K562 (cell line): ENCODE measurements at regions not wholly inside any gene's neighbourhood (a gene's known extent, or its start where the extent isn't known, plus 50 kb on each side); places are given as distances from the start of the nearest gene placed in this dataset.
A peak's percentile ranks its signal among the peaks of the same experiment; 100 is the strongest.

Source experiments
- ATAC-seq: fragments of 200-7000 bp; cut with Tn5 transposase; 3 replicates; pipeline ENCODE4 v1.9.1; 2020; ENCODE audit warnings: moderate library complexity
- BruUV-seq: library from RNA; stranded (reverse); fragments of 400-500 nt; replicated peaks from 2 replicates; lab custom pipeline; 2021; lab: Mats Ljungman, UMichigan
- CTCF ChIA-PET: fragments of 300-600 bp; formaldehyde crosslinking; extraction: SDS; loops from one replicate; lab custom pipeline; 2021; ENCODE audit warnings: low intra/inter-chr PET ratio; lab: Yijun Ruan, JAX
- POLR2A ChIA-PET: fragments of 300-600, 350-650 bp; sonication (Branson Sonifier 250); formaldehyde crosslinking; extraction: SDS; loops from one replicate; lab custom pipeline; 2021; ENCODE audit warnings: antibody characterized with exemption, inconsistent platforms; lab: Yijun Ruan, JAX
- DNase-seq, 4 experiments: peaks; one replicate each; pipeline versions ENCODE4 v3.0.0 to v3.0.0-alpha.2; 2011 to 2018; ENCODE audit warnings: low spot score in 3 of 4, mixed read lengths in 3 of 4; ENCODE audit errors: extremely low read depth in 1 of 4
- FAIRE-seq: peaks from 2 replicates; lab custom pipeline; 2011; peaks lifted over from hg19 to GRCh38; lab: Jason Lieb, UNC
- H2AFZ ChIP-seq: 2 replicates; pipeline ENCODE4 v1.6.0; 2011; ENCODE audit warnings: low read depth, low read length, control low read depth, inconsistent platforms
- H3K27ac ChIP-seq: fragments of 200-600 bp; 3 replicates; pipeline ENCODE4 v1.8.0; 2011; ENCODE audit warnings: low read depth, mild to moderate bottlenecking, control low read depth, inconsistent platforms, low read length, moderate library complexity, mixed read lengths; ENCODE audit errors: extremely low read depth
- H3K27me3 ChIP-seq, 2 experiments: fragments of 300-600 bp in 1 of 2; 2 replicates in 1 of 2; 3 replicates in 1 of 2; pipeline versions ENCODE4 v1.6.0 to v1.8.0; 2011; ENCODE audit warnings: inconsistent platforms in 2 of 2, low read length in 2 of 2, mild to moderate bottlenecking in 1 of 2, mixed read lengths in 1 of 2, moderate library complexity in 1 of 2; ENCODE audit not compliant: control insufficient read depth in 2 of 2, insufficient read depth in 2 of 2
- H3K36me3 ChIP-seq: fragments of 300-600 bp; 3 replicates; pipeline ENCODE4 v1.8.0; 2011; ENCODE audit warnings: mild to moderate bottlenecking, low read length, inconsistent platforms; ENCODE audit not compliant: control insufficient read depth, insufficient read depth
- H3K4me1 ChIP-seq, 2 experiments: fragments of 200-600 bp in 1 of 2; replicated peaks in 1 of 2; 2 replicates in 1 of 2; 3 replicates in 1 of 2; pipeline versions ENCODE4 v1.5.1 to v1.8.0; 2011; ENCODE audit warnings: inconsistent platforms in 2 of 2, low read length in 2 of 2, mild to moderate bottlenecking in 1 of 2, mixed read lengths in 1 of 2, moderate library complexity in 1 of 2; ENCODE audit not compliant: control insufficient read depth in 2 of 2, insufficient read depth in 2 of 2
- H3K4me2 ChIP-seq: 2 replicates; pipeline ENCODE4 v1.6.1; 2011; ENCODE audit warnings: low read length, control low read depth, inconsistent platforms, mixed read lengths; ENCODE audit not compliant: insufficient read depth
- H3K4me3 ChIP-seq: fragments of 200-600 bp; sonication (generic), shearing (Covaris generic); 2 replicates; pipeline ENCODE4 v1.5.1; 2016; ENCODE audit warnings: control low read depth, inconsistent platforms
- H3K79me2 ChIP-seq: fragments of 200-600 bp; 3 replicates; pipeline ENCODE4 v1.8.0; 2011; ENCODE audit warnings: low read length, inconsistent platforms; ENCODE audit not compliant: control insufficient read depth, insufficient read depth
- H3K9ac ChIP-seq, 2 experiments: 2 replicates each; pipeline versions ENCODE4 v1.6.0 to v1.6.1; 2011; ENCODE audit warnings: low read depth in 2 of 2, low read length in 2 of 2, control low read depth in 1 of 2, inconsistent platforms in 1 of 2, mild to moderate bottlenecking in 1 of 2, mixed read lengths in 1 of 2; ENCODE audit not compliant: insufficient read depth in 1 of 2
- H3K9me1 ChIP-seq: one replicate; pipeline ENCODE4 v1.6.0; 2011; ENCODE audit warnings: inconsistent platforms, mild to moderate bottlenecking, low read length, moderate library complexity; ENCODE audit not compliant: control insufficient read depth, insufficient read depth
- H3K9me3 ChIP-seq: replicated peaks from 2 replicates; pipeline ENCODE4 v1.5.1; 2011; ENCODE audit warnings: low read depth, low read length, inconsistent platforms; ENCODE audit not compliant: control insufficient read depth, insufficient read depth
- H4K20me1 ChIP-seq: replicated peaks from 2 replicates; pipeline ENCODE4 v1.6.1; 2011; ENCODE audit warnings: low read length, inconsistent platforms, mixed read lengths; ENCODE audit not compliant: control insufficient read depth, insufficient read depth
- CHD2 ChIP-seq: IDR thresholded peaks from 2 replicates; pipeline ENCODE4 v1.6.1; 2011; ENCODE audit warnings: low read depth, low read length
- CTCF ChIP-seq, 3 experiments: IDR thresholded peaks in 2 of 3; conservative IDR thresholded peaks in 1 of 3; 2 replicates each; pipeline ENCODE4 v1.5.1; 2011 to 2012; ENCODE audit warnings: low read length in 3 of 3, mild to moderate bottlenecking in 3 of 3, control low read depth in 2 of 3, improper control_type of control experiment in 1 of 3, inconsistent platforms in 1 of 3, low read depth in 1 of 3, mixed read lengths in 1 of 3, moderate library complexity in 1 of 3; ENCODE audit not compliant: insufficient read depth in 2 of 3
- ESRRA ChIP-seq: fragments of 450-650 bp; IDR thresholded peaks from 2 replicates; pipeline ENCODE4 v1.6.1; 2014; ENCODE audit warnings: low read depth, mild to moderate bottlenecking, moderate library complexity, borderline replicate concordance
- ETV1 ChIP-seq: fragments of 450-650 bp; conservative IDR thresholded peaks from 2 replicates; pipeline ENCODE4 v1.6.1; 2016; ENCODE audit warnings: missing genetic modification characterization, control low read depth, low read depth, missing compliant biosample characterization
- FUS ChIP-seq: fragments of 200-400 bp; formaldehyde crosslinking; optimal IDR thresholded peaks from 2 replicates; pipeline ENCODE3; 2017; ENCODE audit warnings: low read depth, low read length
- HDAC6 ChIP-seq: IDR thresholded peaks from 2 replicates; pipeline ENCODE4 v1.6.1; 2012; ENCODE audit warnings: low read depth, mild to moderate bottlenecking, control low read depth, inconsistent platforms, low read length, moderate library complexity
- MECOM ChIP-seq: fragments of 250-450 bp; sonication (Bioruptor Pico); IDR thresholded peaks from 2 replicates; pipeline ENCODE4 v1.8.0; 2022; ENCODE audit warnings: inconsistent platforms
- NFE2 ChIP-seq: IDR thresholded peaks from 2 replicates; pipeline ENCODE4 v1.6.1; 2014; ENCODE audit warnings: antibody characterized with exemption, low read depth
- PHF21A ChIP-seq: fragments of 450-650 bp; IDR thresholded peaks from 2 replicates; pipeline ENCODE4 v1.6.1; 2017; ENCODE audit warnings: low read depth, borderline replicate concordance
- PRMT5 ChIP-seq: sonication (generic); formaldehyde crosslinking; IDR thresholded peaks from 2 replicates; pipeline ENCODE4 v1.5.0; 2020; ENCODE audit warnings: missing genetic modification reagents
- RBM22 ChIP-seq: fragments of 200-400 bp; formaldehyde crosslinking; IDR thresholded peaks from 2 replicates; pipeline ENCODE4 v1.6.1; 2018; ENCODE audit warnings: low read length, low read depth; ENCODE audit not compliant: poor library complexity, severe bottlenecking
- RHOXF2B ChIP-seq: fragments of 250-450 bp; sonication (Bioruptor Pico); conservative IDR thresholded peaks from 2 replicates; pipeline ENCODE4 v1.5.1; 2021
- RUNX1 ChIP-seq: sonication (generic); IDR thresholded peaks from 2 replicates; pipeline ENCODE4 v1.6.1; 2016; ENCODE audit warnings: antibody characterized with exemption, low read depth
- SIX5 ChIP-seq, 2 experiments: IDR thresholded peaks; 2 replicates each; pipeline ENCODE4 v1.6.1; 2011; ENCODE audit warnings: low read length in 2 of 2, borderline replicate concordance in 1 of 2, low read depth in 1 of 2, mild to moderate bottlenecking in 1 of 2, moderate library complexity in 1 of 2; ENCODE audit not compliant: insufficient read depth in 1 of 2
- TAL1 ChIP-seq: fragments of 450-650 bp; IDR thresholded peaks from 2 replicates; pipeline ENCODE4 v1.6.1; 2016; ENCODE audit warnings: mild to moderate bottlenecking
- TGIF2 ChIP-seq: sonication (generic); formaldehyde crosslinking; IDR thresholded peaks from 2 replicates; pipeline ENCODE4 v1.8.1; 2022; ENCODE audit warnings: mild to moderate bottlenecking, missing genetic modification reagents, moderate library complexity
- ZNF124 ChIP-seq: sonication (generic); formaldehyde crosslinking; IDR thresholded peaks from 2 replicates; pipeline ENCODE4 v1.8.1; 2022; ENCODE audit warnings: missing genetic modification reagents
- ZNF239 ChIP-seq: fragments of 250-450 bp; sonication (Bioruptor Pico); IDR thresholded peaks from 2 replicates; pipeline ENCODE4 v1.4.0; 2020; ENCODE audit warnings: mild to moderate bottlenecking
- ZNF668 ChIP-seq: fragments of 250-450 bp; sonication (Bioruptor Pico); IDR thresholded peaks from 2 replicates; pipeline ENCODE4 v1.8.0; 2022; ENCODE audit warnings: mild to moderate bottlenecking, inconsistent platforms
- WGBS: fragments of 100-300 bp; shearing (Covaris generic); methylation state at CpG from one replicate; pipeline ENCODE4 v1.1.6; 2016; ENCODE audit warnings: low coverage, mixed read lengths; ENCODE audit not compliant: insufficient coverage; ENCODE audit errors: missing lambda C conversion rate; 5-methylcytosine and 5-hydroxymethylcytosine counted together
- in situ Hi-C: fragments of 300-500 bp; cut with MboI; formaldehyde crosslinking; loops from 4 replicates; pipeline ENCODE4 v1.15.0; 2018; ENCODE audit warnings: inconsistent platforms, mixed read lengths
- intact Hi-C: fragments of 100-400 bp; cut with micrococcal nuclease; formaldehyde crosslinking; loops from 2 replicates; pipeline ENCODE4 v1.14.2; 2022

GRCh38 chr1:30569384-30569783, 154.0 kb downstream of the MATN1 start:
- H3K9ac ChIP-seq, result no peak overlapping the region
- ATAC-seq (no peak), FAIRE-seq (peak; percentile 42), DNase-seq (peak in 2 of 4 experiments; percentile 26 to 29)
- no peaks in the 10 kb centered on the region for H3K9me1 ChIP-seq
- ChIA-PET POLR2A (no interaction called here), CTCF (no interaction called here)
- 0% methylated on average over 3 of the region's 3 CpGs for WGBS
- H3K4me3 ChIP-seq, result no peak overlapping the region
- no peaks in the 10 kb centered on the region for H3K79me2 ChIP-seq
- no peaks in the 10 kb centered on the region for H3K36me3 ChIP-seq
- TF ChIP-seq CTCF (IDR thresholded peaks at IDR 0.05 in 2 of 3, conservative IDR thresholded peaks at IDR 0.05 in 1 of 3; ENCODE audit: insufficient read depth in 2 of 3, low read depth in 1 of 3, low read length in 3 of 3) (0 out of 6 replicates have a peak, but pooled peaks of 1 of the 3 experiments have one; percentile 30), ETV1 (tag) (no peak)
- H2AFZ ChIP-seq, result no peak overlapping the region
- H3K27me3 ChIP-seq, result peaks cover 0 to 3% of the 10 kb centered on the region in 2 experiments; a peak in 1 of 5 replicates
- no TSS peak for BruUV-seq
- peaks cover 4% of the 10 kb centered on the region; the same call in 1 of the 2 replicates for H4K20me1 ChIP-seq
- intact Hi-C loops (no loop called here), in situ Hi-C loops (no loop called here)
- H3K4me1 ChIP-seq, result no peaks in the 10 kb centered on the region
- no peaks in the 10 kb centered on the region for H3K9me3 ChIP-seq
- H3K27ac ChIP-seq, result no peak overlapping the region
- no peak overlapping the region for H3K4me2 ChIP-seq

- FAIRE-seq (no peak), ATAC-seq (no peak), DNase-seq (no peak)
- no TSS peak for BruUV-seq
- POLR2A ChIA-PET, result no interaction called here
- no peaks in the 10 kb centered on the region for H3K4me1 ChIP-seq
- CTCF ChIA-PET, result no interaction called here
- H3K9ac ChIP-seq, result no peak overlapping the region
- H3K9me1 ChIP-seq, result no peaks in the 10 kb centered on the region
- H3K4me3 ChIP-seq, result no peak overlapping the region
- H3K36me3 ChIP-seq, result no peaks in the 10 kb centered on the region
- intact Hi-C loops, result no loop called here
- no peaks in the 10 kb centered on the region for H3K9me3 ChIP-seq
- no peak overlapping the region for H3K27ac ChIP-seq
- H3K4me2 ChIP-seq, result no peak overlapping the region
- no peaks in the 10 kb centered on the region for H3K79me2 ChIP-seq
- no peaks in the 10 kb centered on the region for H3K27me3 ChIP-seq
- in situ Hi-C loops, result no loop called here
- no peak overlapping the region for H2AFZ ChIP-seq
- no peaks in the 10 kb centered on the region for H4K20me1 ChIP-seq
- TF ChIP-seq PRMT5 (CRISPR knock-in tag) (no peak), ZNF124 (CRISPR knock-in tag) (no peak), HDAC6 (no peak), TGIF2 (CRISPR knock-in tag) (no peak), RUNX1 (no peak), PHF21A (no peak), ZNF239 (CRISPR knock-in tag) (no peak), TAL1 (no peak), RBM22 (no peak), MECOM (CRISPR knock-in tag) (no peak), ZNF668 (CRISPR knock-in tag) (no peak), ESRRA (no peak), FUS (no peak), NFE2 (no peak), CHD2 (no peak), RHOXF2B (no peak), SIX5 (IDR thresholded peaks at IDR 0.05; ENCODE audit: borderline replicate concordance in 1 of 2, insufficient read depth in 1 of 2, low read depth in 1 of 2, low read length in 2 of 2) (no peak)
Measured at GRCh38 chr1:30562559-30562958, 160.8 kb downstream of the MATN1 start.
